ENCODE measurements at regions not wholly inside any gene's neighbourhood (a gene's known extent, or its start where the extent isn't known, plus 50 kb on each side); places are given as distances from the start of the nearest gene placed in this dataset.

DNA sequence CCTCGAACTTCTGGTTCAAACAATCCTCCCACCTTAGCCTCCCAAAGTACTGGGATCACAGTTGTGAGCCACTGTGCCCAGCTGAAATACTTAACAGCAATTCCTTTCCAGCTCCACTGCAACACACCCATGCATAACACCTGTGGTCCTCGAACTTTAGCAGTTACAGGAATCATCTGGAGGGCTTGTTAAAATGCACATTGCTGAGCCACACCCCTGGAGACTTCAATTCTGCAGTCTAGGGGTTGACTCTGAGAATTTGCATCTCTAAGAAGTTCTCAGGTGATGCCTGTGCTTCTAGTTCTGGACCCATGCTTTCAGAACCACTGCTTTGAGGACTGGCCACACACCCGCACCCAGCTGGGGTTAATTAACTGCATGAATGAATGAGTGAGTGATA is 53.1 kb upstream of the UBL3 start:
- DNase-seq (ENCODE audit: low read depth): no peak
- Histone ChIP-seq H3K36me3 (ENCODE audit: control insufficient read depth, insufficient read depth, low read length) (no peaks in the 10 kb centered on the region), H3K4me3 (ENCODE audit: low read depth, low read length) (no peak overlapping the region), H3K27me3 (ENCODE audit: control insufficient read depth, insufficient read depth, low read length) (no peaks in the 10 kb centered on the region; the same call in 1 of the 2 replicates)
- TF ChIP-seq CTCF (IDR thresholded peaks at IDR 0.05; ENCODE audit: insufficient read depth, low read depth, low read length): no peak
- ChIA-PET CTCF (interaction anchor here (0.6 kb wide), 1 partner anchor 20 kb away, joined by 3 read pairs; no protein-coding TSS in a partner anchor), POLR2A (no interaction called here)

DNA sequence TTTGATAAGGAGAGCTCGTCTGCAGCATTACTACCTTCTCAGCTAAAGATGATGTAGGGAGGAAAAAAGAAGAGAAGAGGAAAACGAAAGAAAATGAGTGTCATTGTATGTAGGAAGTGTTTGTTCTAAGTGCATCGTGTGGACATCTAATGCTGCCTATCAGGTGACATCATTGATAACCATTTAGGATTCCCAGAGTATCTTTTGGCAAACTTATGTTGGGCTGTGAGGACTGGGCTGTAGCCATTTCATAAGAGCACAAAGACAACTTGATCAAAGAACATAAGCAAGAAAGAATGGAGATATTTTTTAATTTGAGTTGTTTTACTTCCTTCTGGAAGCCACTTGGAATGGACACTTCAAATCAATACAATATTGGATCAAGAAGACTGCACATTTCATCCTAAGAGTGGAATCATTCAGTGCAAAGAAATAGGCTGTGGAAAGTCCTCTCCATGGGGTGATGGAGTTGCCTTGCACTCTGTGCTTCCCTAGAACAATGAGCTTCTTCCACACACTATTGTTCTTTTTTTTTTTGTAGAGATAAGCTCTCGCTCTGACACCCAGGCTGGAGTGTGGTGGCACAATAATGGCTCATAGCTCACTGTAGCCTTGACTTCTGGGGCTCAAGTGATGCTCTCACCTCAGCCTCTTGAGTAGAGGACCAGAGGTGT is 52.4 kb upstream of the UBL3 start:
- H3K4me3 ChIP-seq (ENCODE audit: low read depth, low read length): no peak overlapping the region

DNA sequence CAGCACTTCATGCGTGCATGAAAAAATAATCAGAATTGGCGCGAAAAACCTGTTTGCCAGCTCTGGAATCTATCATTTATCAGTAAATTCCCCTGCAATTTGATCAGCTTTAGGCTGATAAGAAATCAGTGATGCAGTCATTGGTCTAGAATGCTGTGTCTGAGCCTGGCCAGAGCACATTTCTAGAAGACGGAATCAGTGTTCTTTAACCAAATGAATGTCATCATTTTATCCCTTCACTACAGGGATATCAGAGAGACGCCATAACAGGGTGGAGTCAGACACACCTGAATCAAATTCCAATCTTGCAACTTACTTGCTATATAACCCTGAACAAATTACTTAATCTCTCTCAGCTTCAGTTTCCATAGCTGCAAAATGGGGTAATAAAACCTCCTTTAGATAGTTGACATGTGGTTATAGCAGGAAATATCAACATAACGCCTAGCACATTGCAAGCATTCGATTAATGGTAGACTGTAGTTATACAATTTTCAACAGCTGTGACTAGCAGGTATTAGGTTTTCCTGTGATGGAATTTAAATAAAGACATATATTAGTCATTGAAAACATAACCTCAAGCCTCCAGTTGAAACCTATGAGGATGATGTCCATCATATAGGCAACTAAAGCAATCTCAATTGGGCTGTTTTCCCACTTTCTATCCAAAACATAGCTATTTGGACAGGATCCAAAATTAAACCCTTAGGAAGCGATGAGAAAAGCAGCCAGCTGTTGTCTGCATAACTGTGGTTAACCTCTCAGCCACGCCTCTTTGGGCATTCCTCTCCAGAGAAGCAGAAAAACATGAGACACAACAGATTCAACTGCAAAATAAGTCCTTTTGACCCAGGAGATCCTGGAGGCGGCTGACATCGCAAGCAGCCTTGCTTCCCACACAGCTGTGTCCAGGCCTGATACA is 51.6 kb upstream of the UBL3 start:
- H3K36me3 ChIP-seq (ENCODE audit: control insufficient read depth, insufficient read depth, low read length): no peaks in the 10 kb centered on the region
- peak; percentile 83 for DNase-seq (ENCODE audit: low read depth)
- POLR2A ChIA-PET: no interaction called here
- no peak overlapping the region for H3K4me3 ChIP-seq (ENCODE audit: low read depth, low read length)
- H3K27me3 ChIP-seq (ENCODE audit: control insufficient read depth, insufficient read depth, low read length): no peaks in the 10 kb centered on the region; the same call in 1 of the 2 replicates
- no peak for TF ChIP-seq CTCF (IDR thresholded peaks at IDR 0.05; ENCODE audit: insufficient read depth, low read depth, low read length)
- CTCF ChIA-PET: interaction anchor here (0.8 to 1.6 kb wide), 5 partner anchors 22 to 213 kb away, joined by 3 to 6 read pairs (median 3); no protein-coding TSS in a partner anchor

More for the DNA sequence above, 52.4 kb upstream of the UBL3 start:
- Histone ChIP-seq H3K36me3 (ENCODE audit: control insufficient read depth, insufficient read depth, low read length) (no peaks in the 10 kb centered on the region), H3K27me3 (ENCODE audit: control insufficient read depth, insufficient read depth, low read length) (no peaks in the 10 kb centered on the region; the same call in 1 of the 2 replicates)
- CTCF ChIA-PET: interaction anchor here (1.2 to 1.6 kb wide), 4 partner anchors 41 to 212 kb away, joined by 3 to 6 read pairs (median 3); no protein-coding TSS in a partner anchor
- DNase-seq (ENCODE audit: low read depth): no peak
- POLR2A ChIA-PET: no interaction called here
- TF ChIP-seq CTCF (IDR thresholded peaks at IDR 0.05; ENCODE audit: insufficient read depth, low read depth, low read length): no peak

Data from BJ (cell line).